Vagina (tissue), 2 donors: ENCODE measurements at regions not wholly inside any gene's neighbourhood (a gene's known extent, or its start where the extent isn't known, plus 50 kb on each side); places are given as distances from the start of the nearest gene placed in this dataset.

Source experiments
- POLR2A ChIP-seq, 2 donors: fragments of 450-650 bp; IDR thresholded peaks; one replicate each; pipeline ENCODE4 v1.6.1; 2017; ENCODE audit warnings: antibody characterized with exemption in 2 of 2, mild to moderate bottlenecking in 2 of 2, moderate library complexity in 2 of 2
- POLR2AphosphoS5 ChIP-seq, 2 donors: sonication (generic); formaldehyde crosslinking; IDR thresholded peaks; one replicate each; pipeline ENCODE4 v1.9.0; 2017; ENCODE audit warnings: antibody characterized with exemption in 2 of 2, mild to moderate bottlenecking in 2 of 2, low read depth in 1 of 2; ENCODE audit not compliant: insufficient read depth in 1 of 2

- no peak for TF ChIP-seq POLR2AphosphoS5 (IDR thresholded peaks at IDR 0.05; ENCODE audit: insufficient read depth in 1 of 2, low read depth in 1 of 2)
- no peak for TF ChIP-seq POLR2A (IDR thresholded peaks at IDR 0.05)
Observed at GRCh38 chr15:92708635-92709034, 53.1 kb upstream of the FAM174B start.
